Glomerular visceral epithelial cell (primary cell): ENCODE measurements at regions not wholly inside any gene's neighbourhood (a gene's known extent, or its start where the extent isn't known, plus 50 kb on each side); places are given as distances from the start of the nearest gene placed in this dataset.

Experiments
- DNase-seq: peaks from one replicate; pipeline ENCODE4 v3.0.0-alpha.2; 2016; ENCODE audit errors: extremely low spot score

DNA sequence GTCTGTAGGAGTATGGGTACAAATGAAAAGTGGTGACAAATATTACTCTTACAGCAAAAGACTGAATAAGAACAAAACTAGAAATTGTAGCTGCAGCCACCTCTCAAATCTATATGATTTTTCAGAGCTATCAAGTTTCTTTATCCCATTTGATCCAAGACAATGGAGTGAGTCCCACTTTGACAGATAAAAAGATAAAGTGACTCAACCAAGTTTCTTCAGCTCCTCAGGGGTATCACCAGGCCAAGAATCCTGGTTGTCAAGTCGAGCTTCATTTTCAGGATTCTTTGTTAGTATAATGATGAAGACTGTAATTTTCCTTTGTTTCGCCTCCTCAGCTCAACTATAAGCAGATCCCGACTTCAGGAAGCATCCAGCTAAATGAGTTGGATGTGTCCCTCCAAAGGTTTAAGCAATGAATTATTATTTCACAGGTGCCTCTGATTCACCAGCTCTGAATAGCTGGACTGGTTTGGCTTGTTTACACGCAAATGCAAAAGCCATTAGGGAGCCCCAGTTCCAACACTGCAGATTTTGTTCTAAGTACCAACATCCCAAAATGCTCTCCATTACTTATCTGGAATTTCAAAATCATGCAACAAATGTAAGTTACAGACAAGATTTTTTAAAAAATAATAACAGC lies 238.9 kb downstream of the MAFB start:
- no peak for DNase-seq

DNA sequence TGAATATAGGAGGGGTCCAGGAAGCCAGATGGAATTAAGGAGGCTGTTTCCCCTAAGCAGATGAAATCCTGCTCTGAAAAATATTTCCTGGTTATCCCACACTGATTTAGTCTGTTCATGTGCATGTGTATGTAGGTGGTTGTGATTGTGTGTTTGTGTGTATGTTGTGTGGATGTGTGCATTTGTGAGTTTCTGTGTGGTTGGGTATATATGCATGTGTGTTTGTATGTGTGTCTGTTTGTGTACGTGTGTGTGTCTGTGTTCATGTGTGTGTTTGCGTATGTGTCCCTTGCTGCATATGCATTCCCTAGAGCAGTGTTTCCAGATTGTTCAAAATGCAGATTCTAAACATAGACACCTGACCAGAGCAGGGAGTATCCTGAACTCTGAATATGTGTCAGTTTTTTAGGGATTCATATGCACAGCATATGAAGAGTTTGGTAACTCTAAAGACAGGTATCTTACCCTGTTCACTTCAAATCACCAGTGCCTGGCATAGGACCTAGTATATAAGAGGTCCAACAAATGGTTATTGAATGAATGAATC lies 239.8 kb downstream of the MAFB start:
- DNase-seq = no peak

DNA sequence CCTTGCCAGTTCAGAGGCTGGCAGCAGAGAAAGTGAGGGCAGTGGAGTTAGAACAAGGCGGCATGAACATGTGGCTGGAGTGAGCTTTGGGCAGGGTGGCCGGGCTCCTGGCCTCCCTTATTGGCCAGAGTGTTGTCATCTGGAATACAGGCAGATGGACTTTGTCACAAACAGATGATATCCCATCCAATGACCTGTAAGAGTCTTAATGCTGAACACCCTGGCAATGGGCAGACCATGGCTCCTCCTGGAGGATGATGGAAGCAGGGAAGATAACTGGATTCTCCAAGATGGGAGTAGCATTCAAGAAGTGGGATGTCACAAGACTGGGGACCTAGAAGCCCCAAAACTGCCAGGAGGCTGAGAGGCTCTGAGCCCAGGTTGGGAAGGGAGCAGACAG lies 242.1 kb downstream of the MAFB start:
- no peak for DNase-seq

DNA sequence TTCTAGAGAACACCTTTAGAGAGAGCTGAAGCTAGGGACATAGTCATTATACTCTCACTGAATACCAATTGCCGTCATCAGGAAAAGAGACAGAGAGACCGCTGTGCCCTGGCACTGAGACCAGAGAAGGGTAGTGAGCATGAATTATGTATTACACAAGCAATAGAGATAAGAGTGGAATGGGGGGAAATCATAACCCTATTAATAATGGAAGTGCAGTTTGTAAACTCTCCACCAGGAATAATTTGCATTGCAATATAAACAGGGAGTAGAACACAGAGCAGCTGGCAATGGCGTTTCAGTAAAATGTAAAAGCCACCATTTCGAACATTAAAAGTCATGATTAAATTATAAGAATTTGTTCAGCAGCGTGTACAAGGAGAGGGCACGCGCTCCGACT lies 244.5 kb downstream of the MAFB start:
- DNase-seq = no peak

DNA sequence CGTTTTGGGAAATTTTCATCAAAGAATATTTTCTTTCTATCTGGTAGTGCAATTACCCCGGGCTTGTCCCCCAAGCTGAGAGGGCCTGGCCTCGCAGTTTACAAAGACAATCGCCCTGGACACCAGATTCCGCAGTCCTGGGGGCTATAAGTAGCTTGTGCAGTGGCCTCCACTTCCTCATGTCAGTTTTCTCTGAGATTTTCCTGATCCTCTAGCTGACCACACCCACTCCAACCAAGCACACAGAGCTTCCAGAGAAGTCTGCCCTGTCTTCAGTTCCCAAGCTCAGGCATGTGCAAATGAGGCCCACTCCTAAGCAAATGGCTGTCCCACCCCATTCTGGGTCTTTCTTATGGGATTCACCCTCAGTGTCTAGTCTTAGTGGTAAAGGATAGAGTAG lies 245.3 kb downstream of the MAFB start:
- no peak for DNase-seq

DNA sequence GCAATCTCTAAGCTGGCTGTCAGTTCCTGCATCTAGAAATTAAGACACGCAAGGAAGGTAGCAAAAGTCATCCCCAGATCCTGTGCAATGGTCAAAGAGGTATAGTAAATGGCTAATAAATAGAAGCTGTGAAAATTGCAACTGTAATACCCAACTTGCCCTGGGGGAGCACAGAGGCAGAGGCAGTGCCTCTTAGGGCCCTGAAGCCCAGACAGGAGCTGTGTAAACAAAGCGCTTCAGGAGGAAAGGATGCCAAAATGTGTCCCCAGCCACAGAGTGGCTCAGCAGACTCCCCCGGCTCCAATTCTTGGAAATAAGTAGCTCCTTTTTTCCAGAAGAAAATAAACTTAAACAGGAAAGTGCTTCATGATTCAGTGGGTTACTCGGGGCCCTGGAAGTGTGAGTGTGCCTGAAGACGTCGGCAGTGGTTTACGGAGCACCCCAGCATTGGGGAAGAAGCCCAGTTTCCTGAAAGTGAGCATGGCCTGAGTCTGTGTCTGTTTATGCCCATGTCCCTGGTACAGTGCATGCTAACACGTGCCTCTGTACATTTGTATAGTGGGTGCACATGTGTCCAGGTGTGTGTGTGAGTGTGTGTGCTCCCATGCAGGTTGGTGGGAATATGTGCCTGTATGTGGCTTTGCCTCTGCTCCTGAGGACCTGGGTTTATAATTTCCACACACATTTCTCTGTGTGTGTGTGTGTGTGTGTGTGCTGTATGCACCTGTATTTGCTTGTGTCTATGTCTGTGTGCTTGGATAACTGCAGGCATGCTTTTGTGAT lies 246.7 kb downstream of the MAFB start:
- DNase-seq = no peak

DNA sequence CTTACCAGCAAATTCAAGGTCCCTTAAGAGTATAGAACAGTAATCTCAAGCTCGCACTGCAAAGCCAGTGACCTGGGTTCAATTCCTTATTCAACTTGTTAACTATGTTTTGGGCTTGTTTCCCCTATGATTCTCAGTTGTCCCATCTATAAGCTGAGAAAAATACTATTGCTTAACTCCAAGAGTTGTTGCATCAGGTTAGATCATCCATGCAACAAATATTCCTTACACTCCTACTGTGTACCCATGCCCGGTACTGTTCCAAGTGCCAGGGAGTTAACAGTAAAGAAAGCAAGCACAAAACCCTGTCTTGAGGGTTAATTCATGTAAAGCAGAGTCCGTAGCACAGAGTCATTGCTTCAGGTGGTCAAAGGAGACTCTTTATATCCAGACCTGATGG lies 247.3 kb downstream of the MAFB start:
- DNase-seq = no peak

DNA sequence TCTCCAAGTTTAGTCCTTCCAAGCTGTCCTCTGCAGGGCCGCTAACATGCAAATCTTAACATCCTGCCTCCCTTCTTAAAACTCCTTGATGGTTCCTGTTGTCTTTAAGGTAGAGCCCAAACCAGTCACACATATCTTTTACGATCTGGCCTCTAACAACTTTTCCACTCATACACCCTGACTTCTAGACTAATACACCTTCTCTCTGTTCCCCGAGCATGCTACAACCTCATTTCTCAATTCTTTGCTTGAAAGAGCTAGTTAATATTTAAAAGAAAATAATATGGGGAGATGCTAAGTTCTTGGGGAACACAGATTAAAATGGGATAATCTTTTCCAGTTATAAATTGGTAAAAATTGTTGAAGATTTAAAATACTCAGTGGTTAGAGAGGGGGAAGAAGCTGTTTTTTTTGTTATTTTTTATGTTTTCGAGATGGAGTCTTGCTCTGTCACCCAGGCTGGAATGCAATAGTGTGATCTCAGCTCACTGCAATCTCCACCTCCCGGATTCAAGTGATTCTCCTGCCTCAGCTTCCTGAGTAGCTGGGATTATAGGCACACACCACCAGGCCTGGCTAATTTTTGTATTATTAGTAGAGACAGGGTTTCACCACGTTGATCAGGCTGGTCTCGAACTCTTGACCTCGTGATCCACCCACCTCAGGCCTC lies 250.7 kb downstream of the MAFB start:
- no peak for DNase-seq

DNA sequence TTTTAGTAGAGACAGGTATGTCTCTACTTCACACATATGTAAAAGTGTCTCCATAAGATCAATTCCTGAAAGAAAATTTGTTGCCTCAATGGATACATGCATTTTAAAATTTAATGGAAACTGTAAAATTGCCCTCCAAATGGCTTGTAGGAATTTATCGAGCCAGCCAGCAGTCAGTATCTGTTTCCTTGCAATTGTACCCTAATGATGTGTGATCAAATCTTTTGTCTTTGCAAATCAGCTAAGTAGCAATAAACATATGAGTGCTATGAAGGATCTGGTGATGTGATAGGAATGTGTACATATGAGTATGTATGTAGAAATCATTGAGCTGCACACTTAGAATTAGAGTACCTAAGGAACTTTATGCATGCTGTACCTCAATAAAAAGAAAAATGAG lies 253.0 kb downstream of the MAFB start:
- DNase-seq = no peak

DNA sequence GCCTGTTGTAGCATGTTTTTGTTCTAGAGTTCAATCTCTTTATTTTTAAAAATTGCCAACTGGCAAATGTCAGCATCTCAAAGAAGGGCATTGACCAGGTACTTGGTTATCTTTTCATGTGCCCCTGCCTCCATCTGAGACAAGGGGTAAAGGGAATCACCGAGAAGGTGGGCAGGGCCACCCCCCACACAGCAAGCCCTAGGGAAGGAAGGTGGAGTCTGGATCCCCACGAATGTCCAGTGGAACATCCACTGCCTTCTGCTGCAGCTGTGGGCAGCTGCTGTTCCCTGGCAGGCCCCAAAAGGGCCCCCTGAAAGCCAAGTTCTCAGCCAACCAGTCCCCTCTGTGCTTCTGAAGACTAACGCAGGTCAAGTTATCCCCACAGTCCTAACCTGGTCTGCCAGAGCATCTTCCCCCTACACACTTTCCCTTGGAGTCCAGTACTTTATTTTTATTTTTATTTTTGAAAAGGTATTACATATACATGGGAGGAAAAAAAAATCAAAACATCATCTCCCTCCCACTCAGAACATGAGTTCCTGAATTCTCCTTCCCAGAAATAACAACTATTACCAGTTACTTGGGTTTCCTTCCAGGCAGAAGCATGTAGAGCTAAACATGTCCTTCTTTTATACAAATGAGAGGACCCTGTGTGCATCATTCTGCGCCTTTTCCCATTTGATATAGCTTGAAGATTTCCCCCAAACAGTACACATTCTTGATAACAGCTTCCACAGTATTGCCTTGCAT lies 253.7 kb downstream of the MAFB start:
- no peak for DNase-seq

DNA sequence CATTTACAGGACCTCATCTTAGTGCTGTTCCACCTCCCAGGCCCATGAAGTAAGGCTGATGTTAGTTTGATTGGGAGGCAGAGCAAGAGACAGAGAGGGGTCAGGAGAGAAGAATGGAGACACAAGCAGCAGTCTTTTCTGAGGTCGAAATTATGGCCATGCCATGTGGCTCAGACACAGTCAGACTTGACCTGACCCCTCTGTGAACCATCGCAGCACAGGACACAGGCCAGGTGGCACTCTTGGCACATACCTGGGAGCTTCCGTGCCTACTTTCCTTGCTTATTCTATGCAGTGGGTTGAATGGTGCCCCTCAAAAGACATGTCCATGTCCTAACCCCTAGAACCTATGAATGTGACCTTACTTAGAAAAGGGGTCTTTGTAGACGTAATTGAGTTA lies 254.9 kb downstream of the MAFB start:
- no peak for DNase-seq

DNA sequence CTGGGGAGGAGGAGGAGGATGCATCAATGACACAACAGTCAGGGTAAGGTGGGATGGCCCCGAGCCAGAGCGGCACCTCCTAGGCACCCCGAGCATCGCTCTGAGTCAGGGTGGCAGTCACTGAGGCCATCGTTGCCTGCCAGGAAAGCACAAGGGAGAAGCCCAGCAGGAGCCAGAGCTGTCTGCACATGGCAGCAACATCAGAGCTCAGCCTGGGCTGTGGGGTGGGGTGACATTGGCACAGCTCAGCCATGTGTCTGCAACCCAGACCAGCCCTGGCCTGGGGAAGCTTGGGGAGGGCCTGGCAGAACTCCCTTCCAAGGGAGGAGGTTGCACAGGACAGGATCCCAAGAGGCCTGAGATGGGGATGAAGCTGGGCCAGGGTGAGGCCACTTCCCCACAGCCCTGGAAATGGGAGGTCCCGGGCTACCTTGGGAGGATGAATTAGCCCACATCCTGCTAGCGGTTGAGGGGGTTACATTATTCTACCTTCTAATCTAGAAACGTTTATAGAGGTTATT lies 255.6 kb downstream of the MAFB start:
- no peak for DNase-seq

DNA sequence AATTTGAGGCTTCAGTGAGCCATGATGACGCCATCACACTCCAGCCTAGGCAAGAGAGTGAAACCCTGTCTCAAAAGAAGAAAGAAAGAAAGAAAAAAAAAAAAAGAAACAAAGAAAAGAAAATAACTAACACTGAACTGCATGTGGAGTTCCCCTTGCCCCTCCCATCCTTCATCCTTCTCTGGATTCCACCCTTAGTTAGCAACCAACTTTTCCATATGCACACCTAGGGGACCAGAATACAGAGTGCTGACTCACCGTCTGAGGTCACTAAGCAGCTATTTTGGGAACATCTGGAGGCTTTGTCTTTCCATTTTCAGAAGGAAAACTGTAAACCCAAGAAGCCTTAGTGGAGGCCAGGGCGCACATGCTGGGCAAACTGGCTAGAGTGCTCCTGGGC lies 257.4 kb downstream of the MAFB start:
- DNase-seq = no peak

DNA sequence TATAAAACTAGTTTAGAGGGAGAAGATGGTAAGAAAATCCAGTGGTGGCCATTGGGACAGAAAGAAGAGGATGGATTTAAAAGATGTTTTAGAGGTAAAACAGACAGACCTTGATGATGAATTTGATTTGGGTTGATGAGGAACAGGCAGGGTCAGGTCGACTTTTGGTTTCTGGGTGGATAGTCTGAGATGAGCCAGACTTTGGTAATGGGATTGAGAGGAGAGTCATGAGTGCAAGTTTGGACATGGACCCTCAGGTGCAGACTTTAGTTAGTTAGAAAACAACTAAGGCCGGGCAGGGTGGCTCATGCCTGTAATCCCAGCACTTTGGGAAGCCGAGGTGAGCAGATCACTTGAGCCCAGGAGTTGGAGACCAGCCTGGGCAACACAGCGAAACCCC lies 257.9 kb downstream of the MAFB start:
- DNase-seq = no peak

DNA sequence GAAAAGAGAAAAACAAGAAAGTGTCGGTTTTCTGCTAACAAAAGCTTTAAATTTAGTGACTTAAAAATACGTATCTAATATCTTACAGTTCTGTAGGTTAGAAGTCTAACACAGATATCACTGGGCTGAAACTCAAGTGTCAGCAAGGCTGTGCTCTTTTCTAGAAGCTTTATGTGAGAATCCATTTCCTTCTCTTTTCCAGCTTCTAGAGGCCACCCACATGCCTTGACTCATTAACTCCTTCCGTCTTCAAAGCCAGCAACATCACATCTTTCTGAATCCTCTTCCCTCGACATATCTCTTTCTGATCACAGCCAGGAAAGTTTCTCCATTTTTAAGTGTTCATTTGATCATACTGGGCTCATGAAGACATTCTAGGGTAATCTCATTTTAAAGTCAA lies 262.0 kb downstream of the MAFB start:
- DNase-seq = no peak

DNA sequence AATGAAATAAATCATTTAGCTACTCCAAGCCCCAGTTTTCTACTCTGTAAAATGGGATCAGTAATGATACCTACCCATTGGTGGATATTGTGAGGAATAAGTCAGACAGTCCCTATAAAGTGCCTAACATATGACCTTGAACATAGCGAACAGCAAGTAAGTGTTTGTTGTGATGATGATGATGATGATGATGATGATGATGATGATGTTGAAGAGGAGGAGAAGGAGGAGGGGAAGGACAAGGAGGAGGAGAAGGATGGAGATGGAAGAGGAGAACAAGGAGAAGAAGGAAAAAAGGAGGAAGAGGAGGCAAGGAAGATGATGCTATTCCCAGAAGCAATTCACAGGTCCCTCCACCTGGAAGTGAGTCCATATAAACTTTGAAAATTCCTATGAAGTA lies 264.3 kb downstream of the MAFB start:
- DNase-seq = no peak

DNA sequence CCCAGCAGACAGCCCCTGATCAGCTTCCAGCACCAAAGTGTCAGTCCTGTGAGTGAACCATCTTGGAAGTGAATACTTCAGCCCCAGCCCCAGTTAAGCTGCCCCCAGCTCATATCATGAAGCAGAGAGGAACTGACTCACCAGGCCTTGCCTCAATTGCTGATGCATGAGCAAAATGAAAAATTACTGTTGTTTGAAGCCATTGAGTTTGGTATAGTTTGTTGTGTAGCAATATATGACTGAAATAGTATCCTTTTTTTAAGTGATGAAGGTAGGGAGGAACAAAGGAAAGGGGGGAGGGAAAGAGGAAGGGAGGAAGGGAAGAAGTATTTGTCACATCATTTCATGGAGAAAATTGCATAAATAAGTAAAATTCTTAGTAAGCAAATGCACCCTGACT lies 266.4 kb downstream of the MAFB start:
- no peak for DNase-seq

DNA sequence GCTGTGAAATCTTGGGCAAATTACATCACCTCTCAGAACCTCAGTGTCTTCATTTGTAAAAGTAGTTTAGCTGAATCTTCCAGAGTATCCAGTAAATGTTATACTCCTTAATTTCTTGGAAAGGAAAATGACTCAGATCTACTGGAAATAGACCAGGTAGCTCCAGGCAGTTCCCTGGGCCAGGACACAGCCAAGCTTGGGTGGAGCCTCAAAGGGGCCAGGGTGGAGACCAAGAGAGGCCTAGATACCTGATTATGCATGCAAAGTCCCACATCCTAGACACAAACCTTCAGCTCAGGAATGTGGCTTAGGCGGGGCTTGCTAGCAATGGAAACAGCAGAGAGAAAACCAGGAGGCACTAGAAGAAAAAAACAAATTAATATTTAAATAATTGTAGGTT lies 272.8 kb downstream of the MAFB start:
- DNase-seq = no peak

DNA sequence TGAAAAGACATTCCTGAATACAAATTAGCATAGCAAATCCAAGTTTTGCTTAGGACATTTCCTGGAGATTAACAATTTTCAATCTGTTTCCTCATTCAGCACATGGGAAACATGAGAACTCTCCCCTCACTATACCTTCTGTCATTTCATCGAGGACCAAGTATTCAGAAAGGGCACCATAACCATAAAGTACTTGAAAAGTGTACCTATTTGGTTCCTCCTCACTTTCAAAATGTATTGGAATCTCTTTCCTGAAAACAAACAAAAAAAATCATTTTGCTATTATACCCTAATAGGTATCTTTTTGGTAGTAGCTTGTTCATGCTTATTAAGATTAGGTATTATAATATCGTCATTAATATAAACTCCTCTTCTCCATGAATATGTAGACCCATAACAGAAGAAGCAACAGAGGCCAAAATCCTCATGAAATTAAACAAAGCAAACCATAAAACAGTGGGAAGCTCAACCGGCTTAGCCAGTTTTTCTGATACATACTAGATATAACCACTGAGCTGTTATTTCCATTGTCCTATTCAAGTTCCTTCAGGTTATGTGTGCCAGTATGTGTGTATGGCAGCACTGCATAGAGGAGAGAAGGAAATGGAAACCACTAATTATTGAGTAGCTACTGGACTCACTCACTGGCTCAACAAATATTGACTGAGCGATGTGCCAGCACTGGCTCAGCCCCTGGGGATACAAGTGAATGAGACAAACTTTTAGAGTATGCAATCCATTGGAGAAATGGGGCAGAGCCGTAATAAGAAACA lies 274.0 kb downstream of the MAFB start:
- no peak for DNase-seq

DNA sequence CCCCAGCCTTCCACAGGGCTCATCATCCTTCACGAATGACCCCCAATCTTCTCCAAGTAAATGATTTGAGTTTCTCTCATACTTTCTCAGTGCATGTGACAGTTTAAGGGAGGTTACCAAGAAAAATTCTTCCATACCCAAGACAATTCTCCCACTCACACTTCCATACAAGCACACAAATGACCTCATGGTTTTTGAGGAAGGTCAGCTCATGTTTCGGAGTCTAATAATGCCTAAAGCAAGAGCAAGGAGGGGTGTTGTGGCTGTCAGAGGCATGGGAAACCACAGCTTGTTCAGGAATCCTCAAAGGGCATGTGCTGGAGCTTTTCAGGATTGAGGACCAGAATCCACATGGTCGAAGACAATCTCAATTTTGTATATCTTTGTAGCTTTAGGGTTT lies 279.0 kb downstream of the MAFB start:
- no peak for DNase-seq

DNA sequence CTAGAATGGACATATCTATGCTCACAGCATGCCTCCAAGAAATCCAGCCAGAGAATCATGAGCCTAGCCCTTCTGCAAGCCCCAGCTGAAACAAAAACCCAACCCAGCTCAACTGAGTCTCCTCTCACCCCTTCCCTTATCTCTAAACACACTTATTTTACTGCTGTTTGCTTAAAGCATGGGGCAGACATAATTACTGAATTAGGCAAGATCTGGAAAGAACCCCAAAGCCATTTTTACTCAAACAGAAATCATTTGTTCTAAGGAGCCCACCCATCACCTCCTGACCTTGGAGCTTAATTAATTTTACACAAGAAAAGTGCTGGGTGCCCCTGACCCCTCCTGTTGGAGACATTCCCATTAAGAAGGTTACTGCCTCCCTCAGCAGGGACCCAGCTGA lies 291.6 kb downstream of the MAFB start:
- no peak for DNase-seq
